ENCODE measurements at regions not wholly inside any gene's neighbourhood (a gene's known extent, or its start where the extent isn't known, plus 50 kb on each side); places are given as distances from the start of the nearest gene placed in this dataset.

DNA sequence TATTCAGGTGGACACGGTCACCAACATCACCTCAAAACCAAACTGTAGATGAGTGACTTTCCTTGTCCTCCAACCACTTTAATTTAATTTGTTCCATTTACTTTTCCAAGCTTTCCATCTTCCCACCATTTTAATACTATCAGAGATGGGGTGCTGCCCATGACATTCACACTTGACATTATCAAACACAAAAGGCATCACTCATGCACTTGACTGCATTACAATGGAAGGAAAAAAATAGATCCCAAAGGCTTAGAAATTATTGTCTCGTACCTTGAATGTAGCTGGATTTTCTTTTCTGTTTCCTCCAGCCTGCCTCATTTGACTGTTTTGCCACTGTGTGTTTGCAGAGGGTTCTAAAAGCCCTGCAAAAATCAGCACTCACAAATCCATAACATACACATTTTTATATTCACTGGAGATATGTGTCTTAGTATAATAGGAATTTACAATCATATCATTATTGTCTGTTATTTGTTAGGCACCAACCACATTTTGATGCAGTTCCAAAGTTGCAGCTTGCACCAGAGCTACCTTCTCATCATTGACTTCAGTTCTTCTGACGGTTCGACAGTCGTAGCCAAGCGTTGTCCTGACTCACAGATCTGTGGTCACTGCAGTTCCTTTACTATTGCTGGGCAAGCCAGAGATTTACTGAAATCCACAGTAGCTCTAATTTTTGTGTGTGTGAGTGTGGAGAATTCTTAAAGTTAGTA is 712.3 kb upstream of the WWC1 start:
- TF ChIP-seq, protein P1, sequence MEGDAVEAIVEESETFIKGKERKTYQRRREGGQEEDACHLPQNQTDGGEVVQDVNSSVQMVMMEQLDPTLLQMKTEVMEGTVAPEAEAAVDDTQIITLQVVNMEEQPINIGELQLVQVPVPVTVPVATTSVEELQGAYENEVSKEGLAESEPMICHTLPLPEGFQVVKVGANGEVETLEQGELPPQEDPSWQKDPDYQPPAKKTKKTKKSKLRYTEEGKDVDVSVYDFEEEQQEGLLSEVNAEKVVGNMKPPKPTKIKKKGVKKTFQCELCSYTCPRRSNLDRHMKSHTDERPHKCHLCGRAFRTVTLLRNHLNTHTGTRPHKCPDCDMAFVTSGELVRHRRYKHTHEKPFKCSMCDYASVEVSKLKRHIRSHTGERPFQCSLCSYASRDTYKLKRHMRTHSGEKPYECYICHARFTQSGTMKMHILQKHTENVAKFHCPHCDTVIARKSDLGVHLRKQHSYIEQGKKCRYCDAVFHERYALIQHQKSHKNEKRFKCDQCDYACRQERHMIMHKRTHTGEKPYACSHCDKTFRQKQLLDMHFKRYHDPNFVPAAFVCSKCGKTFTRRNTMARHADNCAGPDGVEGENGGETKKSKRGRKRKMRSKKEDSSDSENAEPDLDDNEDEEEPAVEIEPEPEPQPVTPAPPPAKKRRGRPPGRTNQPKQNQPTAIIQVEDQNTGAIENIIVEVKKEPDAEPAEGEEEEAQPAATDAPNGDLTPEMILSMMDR (IDR thresholded peaks at IDR 0.05; ENCODE audit: low read depth, low read length, missing control alignments): no peak
- DNase-seq (ENCODE audit: extremely low read depth, low read depth): no peak
- no peak overlapping the region for H3K4me3 ChIP-seq (replicated peaks; ENCODE audit: low read depth, low read length)

DNA sequence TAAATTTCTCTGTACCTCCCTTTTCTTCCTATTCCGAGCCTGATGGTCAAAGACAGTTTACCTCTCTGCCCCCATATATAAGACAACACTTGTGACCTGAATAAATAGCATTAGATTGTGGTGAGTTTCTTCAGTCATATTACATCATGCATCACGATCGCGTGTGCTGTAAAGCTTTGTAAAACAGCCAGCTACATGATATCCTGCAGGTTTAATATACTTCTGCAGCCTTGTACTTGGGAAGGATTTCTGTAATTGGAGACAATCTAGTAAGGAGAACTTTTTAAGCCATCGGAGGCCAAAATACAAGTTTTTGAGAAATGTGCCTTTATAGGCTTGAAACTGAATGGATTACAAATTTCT is 711.8 kb upstream of the WWC1 start:
- DNase-seq (ENCODE audit: extremely low read depth, low read depth): no peak
- H3K4me3 ChIP-seq (replicated peaks; ENCODE audit: low read depth, low read length): no peak overlapping the region
- TF ChIP-seq, protein P1 (IDR thresholded peaks at IDR 0.05; ENCODE audit: low read depth, low read length, missing control alignments): no peak

DNA sequence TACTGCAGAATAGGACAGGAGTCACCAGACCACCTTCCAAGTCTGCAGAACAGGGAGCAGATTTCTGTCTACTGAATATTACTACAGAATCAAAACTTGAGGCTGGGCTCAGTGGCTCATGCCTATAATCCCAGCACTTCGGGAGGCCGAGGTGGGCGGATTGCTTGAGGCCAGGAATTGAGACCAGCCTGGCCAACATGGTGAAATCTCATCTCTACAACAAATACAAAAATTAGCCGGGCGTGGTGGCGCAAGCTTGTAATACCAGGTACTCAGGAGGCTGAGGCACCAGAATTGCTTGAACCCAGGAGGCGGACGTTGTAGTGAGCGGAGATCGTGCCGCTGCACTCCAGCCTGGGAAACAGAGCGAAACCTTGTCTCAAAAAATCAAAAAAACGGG is 710.8 kb upstream of the WWC1 start:
- no peak overlapping the region for H3K4me3 ChIP-seq (replicated peaks; ENCODE audit: low read depth, low read length)
- DNase-seq (ENCODE audit: extremely low read depth, low read depth): no peak
- TF ChIP-seq, protein P1 (IDR thresholded peaks at IDR 0.05; ENCODE audit: low read depth, low read length, missing control alignments): no peak

DNA sequence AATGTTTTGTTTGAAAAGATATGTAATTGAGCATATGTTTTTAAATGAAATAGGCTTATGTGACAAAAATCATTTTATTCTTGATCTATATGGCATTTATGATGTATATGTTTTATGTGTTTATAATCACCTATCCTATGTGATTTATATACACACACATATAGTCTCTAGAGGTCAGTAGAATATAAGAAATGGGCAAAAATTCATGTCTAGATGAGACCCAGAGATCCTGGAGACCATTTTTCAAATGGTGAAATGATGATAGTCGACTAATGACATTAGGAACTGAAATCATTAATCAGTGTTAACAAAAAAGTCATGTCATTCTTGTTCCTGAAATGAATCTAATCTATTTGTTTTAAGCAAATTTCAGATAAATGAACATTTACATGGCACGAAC is 709.2 kb upstream of the WWC1 start:
- TF ChIP-seq, protein P1 (IDR thresholded peaks at IDR 0.05; ENCODE audit: low read depth, low read length, missing control alignments): no peak
- H3K4me3 ChIP-seq (replicated peaks; ENCODE audit: low read depth, low read length): no peak overlapping the region
- no peak for DNase-seq (ENCODE audit: extremely low read depth, low read depth)

DNA sequence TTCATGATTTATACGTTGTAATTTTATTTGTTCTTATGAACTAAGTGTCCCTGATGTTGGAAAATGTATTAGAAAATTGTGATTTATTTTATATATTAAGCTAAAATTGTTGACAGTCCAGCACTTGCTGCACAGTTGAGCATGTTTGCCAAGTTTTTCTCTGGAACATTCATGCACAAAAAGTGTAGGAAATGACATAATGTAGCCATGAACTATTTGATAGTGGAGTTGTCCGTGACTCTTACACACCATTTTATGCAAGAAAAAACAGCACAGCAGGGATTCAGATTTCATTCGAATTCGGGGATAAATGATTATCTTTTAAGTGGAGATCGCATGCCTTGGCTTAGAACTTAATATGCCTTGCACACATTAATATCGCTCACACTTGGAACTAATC is 708.6 kb upstream of the WWC1 start:
- TF ChIP-seq, protein P1 (IDR thresholded peaks at IDR 0.05; ENCODE audit: low read depth, low read length, missing control alignments): no peak
- DNase-seq (ENCODE audit: extremely low read depth, low read depth): no peak
- no peak overlapping the region for H3K4me3 ChIP-seq (replicated peaks; ENCODE audit: low read depth, low read length)

DNA sequence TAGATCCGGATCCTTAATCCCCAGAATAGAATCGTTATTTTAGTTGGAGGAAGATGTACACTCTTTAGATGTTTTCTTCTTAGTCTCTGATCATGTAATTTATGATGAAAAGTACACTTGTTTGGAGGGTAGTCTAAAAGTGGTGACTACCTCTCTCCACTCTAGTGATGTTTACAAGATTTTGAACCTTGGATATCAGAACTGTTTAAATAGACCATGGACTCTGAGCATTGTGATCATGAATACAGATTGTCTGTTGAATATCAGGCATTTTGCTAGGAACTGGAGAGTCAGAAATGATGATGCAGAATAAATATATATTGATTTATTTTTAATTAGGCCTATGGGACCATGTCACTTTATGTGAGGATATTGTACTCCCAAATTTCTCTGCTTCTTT is 706.3 kb upstream of the WWC1 start:
- H3K4me3 ChIP-seq (replicated peaks; ENCODE audit: low read depth, low read length): no peak overlapping the region
- no peak for DNase-seq (ENCODE audit: extremely low read depth, low read depth)
- TF ChIP-seq, protein P1 (IDR thresholded peaks at IDR 0.05; ENCODE audit: low read depth, low read length, missing control alignments): no peak
